ENCODE measurements at regions not wholly inside any gene's neighbourhood (a gene's known extent, or its start where the extent isn't known, plus 50 kb on each side); places are given as distances from the start of the nearest gene placed in this dataset.
"Not testable (repeated sequence)": the region's sequence is repeated elsewhere in the genome, so short reads cannot be mapped to it uniquely, and the experiment has no call there.

DNA sequence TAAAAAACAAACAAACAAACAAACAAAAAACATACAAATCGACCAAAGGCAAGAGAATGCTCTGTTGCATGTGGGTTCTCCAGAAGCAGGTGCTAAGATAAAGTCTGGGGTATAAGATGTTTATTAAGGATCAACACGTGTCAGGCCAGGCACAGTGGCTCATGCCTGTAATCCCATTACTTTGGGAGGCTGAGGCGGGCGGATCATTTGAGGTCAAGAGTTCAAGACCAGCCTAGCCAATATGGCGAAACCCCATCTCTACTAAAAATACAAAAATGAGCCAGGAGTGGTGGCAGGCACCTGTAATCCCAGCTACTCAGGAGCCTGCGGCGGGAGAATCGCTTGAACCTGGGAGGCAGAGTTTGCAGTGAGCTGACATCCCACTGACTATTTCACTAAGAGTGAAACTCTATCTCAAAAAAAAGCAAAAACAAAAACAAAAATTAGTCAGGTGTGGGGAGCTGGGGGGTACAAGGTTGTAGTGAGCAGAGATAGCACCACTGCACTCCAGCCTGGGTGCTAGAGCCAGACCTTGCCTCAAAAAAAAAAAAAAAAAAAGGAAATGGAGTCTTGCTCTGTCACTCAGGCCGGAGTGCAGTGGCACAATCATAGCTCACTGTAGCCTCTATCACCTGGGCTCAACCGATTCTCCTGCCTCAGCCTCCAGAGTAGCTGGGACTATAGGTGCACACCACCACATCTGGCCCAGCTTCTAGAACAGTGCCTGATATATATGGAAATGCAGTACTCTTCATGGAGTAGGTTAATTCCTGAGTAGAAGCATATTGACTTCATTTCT is 86.8 kb upstream of the JARID2 start:
- Histone ChIP-seq H3F3A (ENCODE audit: insufficient read depth, low read length) (no peaks in the 10 kb centered on the region), H2AFZ (ENCODE audit: low read length) (no peak overlapping the region), H3K27me3 (replicated peaks; ENCODE audit: insufficient read depth, low read length) (no peaks in the 10 kb centered on the region), H3K4me1 (ENCODE audit: low read length) (no peaks in the 10 kb centered on the region), H3K9ac (ENCODE audit: low read length) (no peak overlapping the region), H3K36me3 (replicated peaks; ENCODE audit: insufficient read depth, low read length) (no peaks in the 10 kb centered on the region), H3K9me3 (replicated peaks; ENCODE audit: insufficient read depth, low read length) (no peaks in the 10 kb centered on the region), H4K20me1 (ENCODE audit: insufficient read depth, low read length) (no peaks in the 10 kb centered on the region), H3K4me3 (ENCODE audit: low read length) (no peak overlapping the region), H3K4me2 (ENCODE audit: low read depth, low read length) (no peak overlapping the region), H3K27ac (ENCODE audit: low read length) (no peak overlapping the region), H3K9me2 (replicated peaks; ENCODE audit: insufficient read depth, low read length) (no peaks in the 10 kb centered on the region), H3K79me2 (ENCODE audit: low read length) (no peaks in the 10 kb centered on the region)
- no peak for DNase-seq
- no peak for TF ChIP-seq EZH2phosphoT487 (IDR thresholded peaks at IDR 0.05; ENCODE audit: low read length)
- TF ChIP-seq, protein P1, sequence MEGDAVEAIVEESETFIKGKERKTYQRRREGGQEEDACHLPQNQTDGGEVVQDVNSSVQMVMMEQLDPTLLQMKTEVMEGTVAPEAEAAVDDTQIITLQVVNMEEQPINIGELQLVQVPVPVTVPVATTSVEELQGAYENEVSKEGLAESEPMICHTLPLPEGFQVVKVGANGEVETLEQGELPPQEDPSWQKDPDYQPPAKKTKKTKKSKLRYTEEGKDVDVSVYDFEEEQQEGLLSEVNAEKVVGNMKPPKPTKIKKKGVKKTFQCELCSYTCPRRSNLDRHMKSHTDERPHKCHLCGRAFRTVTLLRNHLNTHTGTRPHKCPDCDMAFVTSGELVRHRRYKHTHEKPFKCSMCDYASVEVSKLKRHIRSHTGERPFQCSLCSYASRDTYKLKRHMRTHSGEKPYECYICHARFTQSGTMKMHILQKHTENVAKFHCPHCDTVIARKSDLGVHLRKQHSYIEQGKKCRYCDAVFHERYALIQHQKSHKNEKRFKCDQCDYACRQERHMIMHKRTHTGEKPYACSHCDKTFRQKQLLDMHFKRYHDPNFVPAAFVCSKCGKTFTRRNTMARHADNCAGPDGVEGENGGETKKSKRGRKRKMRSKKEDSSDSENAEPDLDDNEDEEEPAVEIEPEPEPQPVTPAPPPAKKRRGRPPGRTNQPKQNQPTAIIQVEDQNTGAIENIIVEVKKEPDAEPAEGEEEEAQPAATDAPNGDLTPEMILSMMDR (IDR thresholded peaks at IDR 0.05; ENCODE audit: low read length): no peak
- no peak for TF ChIP-seq EZH2 (optimal IDR thresholded peaks at IDR 0.05; ENCODE audit: low read depth, low read length)

DNA sequence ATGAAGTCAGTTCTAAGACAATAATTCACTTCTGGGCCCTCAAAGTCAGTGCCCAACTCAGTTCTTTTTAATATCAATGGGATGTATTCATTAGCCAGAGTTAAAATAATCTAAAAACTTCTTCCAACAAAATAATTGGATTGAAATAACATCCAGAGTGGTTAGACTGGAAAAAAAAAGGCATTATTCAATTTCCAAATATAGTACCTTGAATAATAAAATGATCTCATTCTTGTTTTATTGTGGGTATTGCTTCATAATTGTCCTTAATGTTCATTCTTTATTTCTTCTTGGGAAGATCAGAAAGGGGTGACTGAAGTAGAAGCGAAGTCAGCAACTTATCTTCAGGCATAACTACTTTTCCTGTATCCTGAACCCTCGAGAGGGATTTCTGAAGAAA is 85.1 kb upstream of the JARID2 start:
- no peak for DNase-seq
- TF ChIP-seq EZH2 (optimal IDR thresholded peaks at IDR 0.05; ENCODE audit: low read depth, low read length) (no peak), EZH2phosphoT487 (IDR thresholded peaks at IDR 0.05; ENCODE audit: low read length) (no peak)
- TF ChIP-seq, protein P1 (IDR thresholded peaks at IDR 0.05; ENCODE audit: low read length): no peak
- H3K9me2 ChIP-seq (replicated peaks; ENCODE audit: insufficient read depth, low read length): no peaks in the 10 kb centered on the region
- no peak overlapping the region for H3K9ac ChIP-seq (ENCODE audit: low read length)
- H3K36me3 ChIP-seq (replicated peaks; ENCODE audit: insufficient read depth, low read length): no peaks in the 10 kb centered on the region
- H4K20me1 ChIP-seq (ENCODE audit: insufficient read depth, low read length): no peaks in the 10 kb centered on the region
- no peak overlapping the region for H3K4me2 ChIP-seq (ENCODE audit: low read depth, low read length)
- H2AFZ ChIP-seq (ENCODE audit: low read length): no peak overlapping the region
- H3K4me1 ChIP-seq (ENCODE audit: low read length): no peaks in the 10 kb centered on the region
- no peaks in the 10 kb centered on the region for H3K79me2 ChIP-seq (ENCODE audit: low read length)
- no peak overlapping the region for H3K27ac ChIP-seq (ENCODE audit: low read length)
- no peaks in the 10 kb centered on the region for H3K27me3 ChIP-seq (replicated peaks; ENCODE audit: insufficient read depth, low read length)
- H3K4me3 ChIP-seq (ENCODE audit: low read length): no peak overlapping the region
- H3F3A ChIP-seq (ENCODE audit: insufficient read depth, low read length): no peaks in the 10 kb centered on the region
- no peaks in the 10 kb centered on the region for H3K9me3 ChIP-seq (replicated peaks; ENCODE audit: insufficient read depth, low read length)

DNA sequence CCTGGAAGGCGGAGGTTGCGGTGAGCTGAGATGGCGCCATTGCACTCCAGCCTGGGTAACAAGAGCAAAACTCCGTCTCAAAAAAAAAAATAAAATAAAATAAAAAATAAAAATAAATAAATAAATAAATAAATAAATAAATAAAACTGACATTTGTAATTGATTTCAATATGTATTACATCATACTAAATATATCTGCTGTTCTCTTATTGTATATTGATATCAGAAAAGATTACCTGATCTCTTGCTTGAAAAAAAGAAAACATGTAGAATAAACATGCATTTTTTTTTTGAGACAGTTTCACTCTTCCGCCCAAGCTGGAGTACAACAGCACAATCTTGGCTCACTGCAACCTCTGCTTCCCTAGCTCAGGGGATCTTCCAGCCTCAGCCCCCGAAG is 81.0 kb upstream of the JARID2 start:
- H4K20me1 ChIP-seq (ENCODE audit: insufficient read depth, low read length); H3F3A ChIP-seq (ENCODE audit: insufficient read depth, low read length); H3K36me3 ChIP-seq (replicated peaks; ENCODE audit: insufficient read depth, low read length); H3K79me2 ChIP-seq (ENCODE audit: low read length); H3K27ac ChIP-seq (ENCODE audit: low read length); H3K4me1 ChIP-seq (ENCODE audit: low read length); H3K9ac ChIP-seq (ENCODE audit: low read length); H2AFZ ChIP-seq (ENCODE audit: low read length); DNase-seq; H3K4me3 ChIP-seq (ENCODE audit: low read length); H3K9me3 ChIP-seq (replicated peaks; ENCODE audit: insufficient read depth, low read length); H3K4me2 ChIP-seq (ENCODE audit: low read depth, low read length); H3K27me3 ChIP-seq (replicated peaks; ENCODE audit: insufficient read depth, low read length); H3K9me2 ChIP-seq (replicated peaks; ENCODE audit: insufficient read depth, low read length): not testable (repeated sequence)

DNA sequence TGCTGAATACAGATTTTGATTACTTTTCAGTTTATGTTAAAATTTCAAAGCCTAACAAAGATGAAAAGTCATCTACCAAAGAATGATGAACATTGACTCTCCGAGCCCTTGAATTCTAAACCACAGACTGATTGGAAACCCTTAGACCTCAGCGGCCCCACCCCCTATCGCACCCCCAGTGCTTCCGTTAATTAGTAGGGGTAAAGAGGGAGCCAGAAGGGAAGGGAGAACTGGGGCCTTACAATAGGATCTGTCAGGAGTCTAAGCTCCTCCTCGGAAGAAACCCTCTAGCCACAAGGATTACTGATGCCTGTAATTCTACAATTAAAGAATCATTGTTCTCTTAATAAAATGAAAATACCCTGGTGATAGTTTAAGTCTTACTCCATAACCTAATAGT is 79.7 kb upstream of the JARID2 start:
- Histone ChIP-seq H3K27ac (ENCODE audit: low read length) (no peak overlapping the region), H3K9me3 (replicated peaks; ENCODE audit: insufficient read depth, low read length) (no peaks in the 10 kb centered on the region), H3K36me3 (replicated peaks; ENCODE audit: insufficient read depth, low read length) (no peaks in the 10 kb centered on the region), H3F3A (ENCODE audit: insufficient read depth, low read length) (no peaks in the 10 kb centered on the region), H3K9me2 (replicated peaks; ENCODE audit: insufficient read depth, low read length) (no peaks in the 10 kb centered on the region), H3K4me1 (ENCODE audit: low read length) (no peaks in the 10 kb centered on the region), H3K4me3 (ENCODE audit: low read length) (no peak overlapping the region), H3K4me2 (ENCODE audit: low read depth, low read length) (no peak overlapping the region), H3K27me3 (replicated peaks; ENCODE audit: insufficient read depth, low read length) (no peaks in the 10 kb centered on the region), H2AFZ (ENCODE audit: low read length) (no peak overlapping the region), H3K9ac (ENCODE audit: low read length) (no peak overlapping the region), H3K79me2 (ENCODE audit: low read length) (no peaks in the 10 kb centered on the region), H4K20me1 (ENCODE audit: insufficient read depth, low read length) (no peaks in the 10 kb centered on the region)
- TF ChIP-seq, protein P1 (IDR thresholded peaks at IDR 0.05; ENCODE audit: low read length): no peak
- no peak for TF ChIP-seq EZH2phosphoT487 (IDR thresholded peaks at IDR 0.05; ENCODE audit: low read length)
- no peak for TF ChIP-seq EZH2 (optimal IDR thresholded peaks at IDR 0.05; ENCODE audit: low read depth, low read length)
- no peak for DNase-seq

Data from MM.1S (cell line).